HG02884 (cell line): ENCODE measurements at regions not wholly inside any gene's neighbourhood (a gene's known extent, or its start where the extent isn't known, plus 50 kb on each side); places are given as distances from the start of the nearest gene placed in this dataset.
"Not testable (repeated sequence)": the region's sequence is repeated elsewhere in the genome, so short reads cannot be mapped to it uniquely, and the experiment has no call there.

Experiments
- ATAC-seq: cut with Tn5 transposase; IDR thresholded peaks from one replicate; pipeline ENCODE4 v1.9.1; 2021; ENCODE audit warnings: mild to moderate bottlenecking, moderate library complexity; ENCODE audit not compliant: unreplicated experiment

DNA sequence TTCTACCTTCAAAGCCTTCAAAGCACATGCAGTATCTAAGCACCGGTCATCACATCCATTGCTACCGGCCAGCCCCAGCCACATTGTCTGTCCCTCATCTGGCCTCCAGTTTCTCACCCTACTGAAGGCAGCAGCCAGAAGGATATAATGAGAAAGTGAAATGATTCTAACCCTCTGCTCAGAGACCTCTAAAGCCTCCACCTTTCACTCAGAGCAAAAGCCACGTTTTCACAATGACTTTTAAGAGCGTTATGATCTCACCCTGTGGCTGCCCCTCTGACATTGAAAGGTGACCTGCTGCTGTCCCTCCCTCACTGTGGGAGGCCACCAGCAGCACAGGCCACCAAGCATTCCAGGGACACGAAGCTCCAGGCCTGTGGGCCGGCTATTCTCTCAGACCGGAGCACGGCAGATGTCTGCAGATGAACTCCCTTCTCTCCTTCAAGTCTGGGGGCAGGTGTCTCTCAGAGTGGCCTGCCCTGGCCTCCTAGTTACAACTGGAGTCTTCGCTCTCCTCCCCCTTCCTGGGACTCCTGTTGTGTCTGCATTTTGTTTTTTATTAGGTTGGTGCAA is 94.9 kb upstream of the EEPD1 start:
- peak; percentile 80 for ATAC-seq

DNA sequence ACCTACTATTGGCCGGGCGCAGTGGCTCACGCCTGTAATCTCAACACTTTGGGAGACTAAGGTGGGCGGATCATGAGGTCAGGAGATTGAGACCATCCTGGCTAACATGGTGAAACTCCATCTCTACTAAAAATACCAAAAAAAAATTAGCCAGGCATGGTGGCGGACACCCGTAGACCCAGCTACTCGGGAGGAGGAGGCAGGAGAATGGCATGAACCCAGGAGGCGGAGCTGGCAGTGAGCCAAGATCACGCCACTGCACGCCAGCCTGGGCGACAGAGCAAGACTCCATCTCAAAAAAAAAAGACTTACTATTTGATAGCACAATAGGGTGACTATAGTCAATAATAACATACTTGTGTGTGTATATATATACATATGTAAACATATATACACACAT is 92.7 kb upstream of the EEPD1 start:
- ATAC-seq = not testable (repeated sequence)

DNA sequence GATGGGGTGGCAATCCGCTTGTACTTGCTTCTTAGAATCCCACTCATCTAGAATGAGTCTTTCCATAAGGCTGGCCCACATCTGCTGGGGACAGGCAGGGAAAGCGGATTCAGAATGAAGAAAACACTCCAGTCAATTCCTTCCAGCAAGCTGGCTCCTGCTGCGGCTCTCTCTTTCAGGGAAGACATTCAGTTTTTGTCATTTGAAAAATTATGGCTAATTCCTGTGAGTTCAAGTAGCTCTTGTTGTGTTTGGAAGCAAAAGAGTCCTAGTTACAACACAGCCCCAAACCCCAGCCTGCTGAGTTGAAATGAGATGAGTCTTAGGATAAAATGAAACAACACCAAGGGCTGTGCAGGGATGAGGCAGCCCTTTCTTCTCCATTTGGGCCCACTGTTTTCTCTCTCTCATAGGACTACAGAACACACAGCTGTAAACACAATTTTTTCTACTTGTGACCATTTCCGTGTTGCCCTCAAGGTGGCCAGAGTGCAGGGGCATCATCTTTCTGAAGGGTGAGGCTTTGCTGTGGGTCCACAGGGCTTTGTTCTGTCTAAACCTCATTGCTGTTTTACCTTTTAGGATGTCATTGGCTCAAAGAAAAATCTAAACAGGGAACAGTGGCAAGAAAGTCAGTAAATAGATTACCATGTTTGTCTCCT is 90.8 kb upstream of the EEPD1 start:
- no peak for ATAC-seq

DNA sequence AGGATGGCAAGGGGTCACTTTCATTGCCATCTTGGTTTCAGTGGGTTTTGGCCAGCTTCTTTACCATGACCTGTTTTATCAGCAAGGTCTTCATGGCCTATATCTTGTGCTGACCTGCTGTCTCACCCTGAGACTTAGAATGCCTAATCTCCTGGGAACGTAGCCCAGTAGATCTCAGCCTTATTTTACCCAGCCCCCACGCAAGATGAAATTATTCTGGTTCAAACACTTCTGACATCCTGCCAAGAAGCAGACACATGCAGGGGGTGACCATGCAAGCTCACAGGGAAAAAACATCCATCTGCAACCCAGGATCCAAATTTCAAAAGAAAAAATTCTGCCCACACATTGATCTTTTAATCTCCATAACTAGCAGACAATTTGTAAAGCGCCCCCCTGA is 88.4 kb upstream of the EEPD1 start:
- ATAC-seq = no peak

DNA sequence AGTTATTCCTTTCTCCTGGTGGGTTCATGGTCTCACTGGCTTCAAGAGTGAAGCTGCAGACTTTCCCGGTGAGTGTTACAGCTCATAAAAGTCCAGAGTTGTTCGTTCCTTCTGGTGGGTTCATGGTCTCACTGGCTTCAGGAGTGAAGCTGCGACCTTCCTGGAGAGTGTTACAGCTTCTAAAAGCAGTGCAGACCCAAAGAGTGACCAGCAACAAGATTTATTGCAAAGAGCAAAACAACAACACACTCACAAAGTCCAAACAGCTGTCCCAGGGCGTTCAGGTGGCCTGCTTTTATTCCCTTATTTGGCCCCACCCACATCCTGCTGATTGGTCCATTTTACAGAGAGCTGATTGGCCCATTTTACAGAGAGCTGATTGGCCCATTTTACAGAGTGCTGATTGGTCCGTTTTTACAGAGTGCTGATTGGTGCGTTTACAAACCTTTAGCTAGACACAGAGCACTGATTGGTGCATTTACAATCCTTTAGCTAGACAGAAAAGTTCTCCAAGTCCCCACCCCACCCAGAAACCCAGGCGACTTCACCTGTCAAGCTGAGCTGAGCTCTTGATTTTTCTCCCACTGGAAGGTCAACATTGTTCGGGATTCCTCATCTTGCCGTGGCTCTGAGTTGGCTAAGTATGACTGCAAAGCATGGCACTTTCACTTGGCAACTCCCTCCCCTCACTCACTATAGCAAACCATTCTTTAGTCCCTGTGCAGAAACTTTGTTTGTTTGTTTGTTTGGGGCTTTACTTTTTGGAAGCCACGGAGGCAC is 87.3 kb upstream of the EEPD1 start:
- ATAC-seq = not testable (repeated sequence)

DNA sequence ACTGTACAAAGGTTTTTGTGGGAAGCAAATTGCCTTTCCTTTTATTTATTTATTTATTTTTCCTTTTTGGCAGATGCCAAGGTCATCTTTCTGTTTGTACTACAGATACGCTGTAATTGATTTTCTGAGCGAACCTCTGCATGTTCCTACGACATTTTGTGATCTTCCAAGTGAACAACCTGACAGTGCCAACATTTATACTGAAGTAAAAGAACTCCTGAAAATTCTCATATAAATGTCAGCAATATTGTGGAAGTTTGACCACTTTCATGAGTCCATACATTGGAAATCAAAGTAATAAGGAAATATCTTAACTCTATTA is 86.8 kb upstream of the EEPD1 start:
- no peak for ATAC-seq

DNA sequence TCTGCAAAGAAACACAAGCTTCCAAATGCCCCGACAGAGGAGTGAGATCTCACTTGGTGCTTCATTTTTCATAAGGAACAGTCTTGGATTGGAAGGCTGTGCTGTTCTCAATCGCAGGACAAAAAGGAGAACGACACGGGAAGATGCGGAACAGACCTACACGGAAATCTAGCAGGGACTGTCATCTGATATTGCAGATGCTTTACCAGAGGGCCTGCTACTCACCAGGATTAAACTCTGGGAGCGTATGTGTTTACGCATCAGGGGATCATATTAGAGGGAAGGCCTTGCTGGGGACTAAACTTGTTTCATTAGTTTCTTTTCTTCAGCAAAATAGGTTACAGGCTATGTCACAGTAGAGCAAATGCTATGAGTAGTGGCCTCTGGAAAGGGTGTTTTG is 82.8 kb upstream of the EEPD1 start:
- no peak for ATAC-seq

DNA sequence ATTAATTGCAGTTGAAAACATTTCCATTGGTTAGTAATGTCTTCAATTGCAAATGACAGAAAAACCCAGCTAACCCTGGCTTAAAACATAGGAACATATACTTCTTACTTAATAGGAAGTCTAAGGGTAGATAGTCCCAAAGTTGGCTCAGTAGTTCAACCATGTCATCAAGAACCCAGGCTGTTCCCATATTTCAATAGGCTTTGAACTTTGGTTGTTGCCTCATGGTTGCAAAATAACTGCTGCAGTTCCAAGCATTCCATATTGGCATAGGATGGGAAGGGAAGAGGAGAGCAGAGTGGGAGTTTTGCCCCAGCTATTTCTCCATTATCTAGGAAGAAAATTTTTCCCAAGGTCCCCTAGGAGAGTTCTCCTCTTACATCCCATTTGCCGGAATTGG is 81.4 kb upstream of the EEPD1 start:
- no peak for ATAC-seq

DNA sequence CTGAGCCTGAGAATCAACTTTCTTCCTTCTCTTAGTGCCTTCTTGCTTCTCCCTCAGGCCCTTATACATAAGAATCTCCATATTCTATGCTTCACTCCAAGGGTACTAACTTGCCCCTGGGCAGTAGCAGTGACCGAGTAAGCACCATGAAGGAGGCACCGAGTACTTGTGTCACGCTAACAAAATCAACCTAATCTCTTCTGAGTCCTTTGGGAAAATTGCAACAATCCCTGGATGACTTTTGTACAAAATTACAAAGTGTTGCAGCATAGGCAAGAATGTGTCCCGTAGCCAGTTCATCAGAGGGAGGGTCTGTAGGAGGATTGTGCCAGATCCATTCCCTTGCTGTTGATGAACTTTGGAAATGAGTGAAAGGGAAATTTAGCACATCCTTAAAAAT is 80.4 kb upstream of the EEPD1 start:
- no peak for ATAC-seq

DNA sequence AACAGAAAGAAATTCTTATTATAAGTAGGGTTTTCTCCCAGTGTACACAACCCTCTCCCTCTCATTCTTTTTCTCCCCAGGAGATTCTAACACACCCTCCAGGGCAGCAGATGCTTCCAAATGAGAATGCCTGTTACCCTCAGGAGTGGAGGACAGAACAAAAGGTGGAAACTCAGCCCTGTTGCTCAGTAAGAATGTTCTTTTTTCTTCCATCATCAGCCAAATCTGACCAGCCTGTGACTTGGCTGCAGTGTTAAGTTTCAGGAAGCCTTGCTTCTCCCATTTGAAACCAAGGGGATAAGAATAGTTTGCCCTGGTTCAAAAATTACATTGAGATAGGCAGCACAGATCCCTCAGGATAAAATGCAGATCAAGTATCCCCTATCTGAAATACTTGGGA is 77.5 kb upstream of the EEPD1 start:
- ATAC-seq = no peak

DNA sequence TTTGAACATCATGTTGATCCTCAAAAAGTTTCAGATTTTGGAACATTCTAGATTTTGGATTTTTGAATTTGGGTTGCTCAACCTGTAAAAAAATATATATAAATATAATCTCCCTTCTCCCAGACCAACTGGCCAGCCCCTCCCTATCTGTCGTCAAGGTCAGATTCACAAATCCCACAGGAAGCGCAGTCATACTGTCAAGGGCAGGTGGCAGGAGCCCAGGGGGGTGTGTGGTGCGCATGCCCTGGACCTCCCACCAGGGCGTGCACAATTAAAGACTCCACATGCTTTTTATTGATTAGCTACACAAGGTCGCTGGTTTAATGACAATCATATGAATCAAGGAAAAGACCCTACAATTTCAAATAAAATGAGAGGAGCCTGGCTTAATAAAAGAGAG is 77.0 kb upstream of the EEPD1 start:
- ATAC-seq = no peak

DNA sequence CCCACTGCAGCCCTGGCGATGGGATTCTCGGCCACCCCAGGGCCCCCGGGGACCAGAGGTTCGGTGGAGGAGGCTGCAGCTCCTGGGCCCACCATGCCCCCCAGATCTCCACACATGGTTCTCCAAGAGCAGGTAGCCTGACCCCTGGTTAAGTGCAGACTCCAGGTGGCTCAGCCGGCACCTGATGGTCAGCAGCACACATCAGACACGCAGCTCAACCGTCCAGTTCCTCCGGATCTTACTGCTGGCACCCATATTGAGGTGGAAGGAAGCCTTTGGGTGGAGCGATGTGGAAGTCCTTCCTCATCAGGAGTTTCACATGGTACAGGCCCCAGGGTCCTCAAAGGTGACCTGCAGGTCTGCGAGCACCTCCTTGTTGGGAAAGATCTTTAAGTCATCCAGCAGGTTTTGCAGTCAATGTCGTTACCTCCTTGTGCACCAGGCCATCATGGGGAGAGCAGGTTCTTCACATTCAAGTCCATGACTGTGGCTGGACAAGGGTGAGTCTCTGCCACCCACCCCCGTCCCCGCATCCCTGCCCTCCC is 74.2 kb upstream of the EEPD1 start:
- no peak for ATAC-seq

DNA sequence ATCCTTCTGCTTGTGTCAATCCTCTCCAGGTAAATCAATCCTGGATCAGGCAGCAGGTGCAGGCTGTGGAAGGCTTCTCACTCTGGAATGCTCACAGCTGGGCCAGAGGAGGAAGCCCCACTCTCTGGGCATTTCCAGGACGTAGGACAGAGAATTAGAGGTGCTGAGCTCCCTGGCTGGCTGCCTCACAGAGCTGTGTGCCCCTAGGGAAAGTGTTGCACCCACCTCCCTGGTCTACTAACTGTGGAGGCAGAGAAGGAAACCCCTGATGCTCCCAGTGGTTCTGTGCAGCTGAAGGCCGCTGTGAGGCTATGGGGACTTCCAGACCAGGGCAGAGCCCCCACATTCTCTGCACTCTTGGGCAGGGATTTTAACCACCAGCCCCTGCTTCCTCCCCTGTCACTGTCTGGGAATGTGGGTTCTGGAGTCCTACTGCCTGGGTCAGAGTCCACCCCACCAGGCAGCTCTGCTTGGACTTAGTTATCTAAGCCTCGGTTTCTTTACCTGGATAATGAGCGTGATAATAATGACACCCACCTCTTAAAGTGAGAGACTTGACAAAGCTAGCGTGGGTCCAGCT is 73.5 kb upstream of the EEPD1 start:
- ATAC-seq = no peak

DNA sequence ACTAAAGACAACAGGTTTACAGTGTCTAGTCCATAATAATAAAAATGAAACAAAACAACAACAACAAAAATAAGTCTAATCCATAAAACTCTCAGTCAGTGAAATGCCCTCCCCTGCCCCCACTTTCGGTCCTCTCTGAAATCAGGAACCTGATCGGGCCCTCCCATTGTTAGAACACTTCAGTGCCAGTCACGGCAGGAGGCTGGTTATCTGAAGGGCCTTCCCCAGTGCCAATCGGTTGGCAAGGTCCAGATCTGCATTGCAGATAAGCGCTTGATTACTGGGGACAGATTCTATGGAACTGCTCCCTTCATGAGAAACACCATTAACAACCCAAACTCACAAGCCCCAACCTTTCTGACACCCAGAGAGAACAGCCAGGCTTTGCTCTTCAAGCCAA is 72.2 kb upstream of the EEPD1 start:
- ATAC-seq = no peak

DNA sequence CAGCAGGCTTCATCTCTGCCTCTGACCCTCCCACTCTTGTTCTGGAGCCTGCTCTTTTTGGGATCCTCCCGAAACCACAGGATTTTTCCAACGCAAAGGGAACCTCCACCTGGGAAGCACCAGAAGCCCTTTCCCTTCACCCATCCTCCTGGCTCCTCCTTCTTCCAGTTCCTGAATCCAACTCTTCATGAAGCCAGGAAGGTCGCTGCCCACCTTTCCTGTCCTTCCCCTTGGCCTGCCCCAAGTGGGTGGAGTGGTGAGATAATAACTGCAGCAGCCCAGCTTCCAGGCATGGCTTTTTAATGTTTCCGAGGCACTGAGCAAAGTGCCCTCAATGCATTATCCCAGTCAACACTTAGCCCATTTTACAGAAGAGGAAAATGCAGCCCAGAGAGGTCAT is 70.8 kb upstream of the EEPD1 start:
- no peak for ATAC-seq

DNA sequence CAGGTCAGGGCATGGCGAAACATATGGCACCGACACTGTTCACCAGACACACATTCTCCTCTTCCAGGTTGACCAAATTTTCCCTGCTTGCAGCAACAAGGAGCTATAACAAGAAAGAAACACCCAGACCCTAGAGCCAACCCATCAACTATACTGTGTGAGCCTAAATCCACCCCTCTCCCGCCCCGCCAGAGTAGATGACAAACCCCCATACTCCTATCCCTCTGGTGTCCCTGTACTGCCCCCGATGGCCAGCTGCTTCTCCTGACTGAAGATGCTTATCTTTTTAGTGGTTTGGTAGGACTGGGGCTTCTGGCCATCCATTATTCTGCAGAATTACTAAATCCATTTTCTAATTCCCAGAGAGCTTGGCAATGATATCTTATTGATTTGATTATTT is 70.1 kb upstream of the EEPD1 start:
- no peak for ATAC-seq

DNA sequence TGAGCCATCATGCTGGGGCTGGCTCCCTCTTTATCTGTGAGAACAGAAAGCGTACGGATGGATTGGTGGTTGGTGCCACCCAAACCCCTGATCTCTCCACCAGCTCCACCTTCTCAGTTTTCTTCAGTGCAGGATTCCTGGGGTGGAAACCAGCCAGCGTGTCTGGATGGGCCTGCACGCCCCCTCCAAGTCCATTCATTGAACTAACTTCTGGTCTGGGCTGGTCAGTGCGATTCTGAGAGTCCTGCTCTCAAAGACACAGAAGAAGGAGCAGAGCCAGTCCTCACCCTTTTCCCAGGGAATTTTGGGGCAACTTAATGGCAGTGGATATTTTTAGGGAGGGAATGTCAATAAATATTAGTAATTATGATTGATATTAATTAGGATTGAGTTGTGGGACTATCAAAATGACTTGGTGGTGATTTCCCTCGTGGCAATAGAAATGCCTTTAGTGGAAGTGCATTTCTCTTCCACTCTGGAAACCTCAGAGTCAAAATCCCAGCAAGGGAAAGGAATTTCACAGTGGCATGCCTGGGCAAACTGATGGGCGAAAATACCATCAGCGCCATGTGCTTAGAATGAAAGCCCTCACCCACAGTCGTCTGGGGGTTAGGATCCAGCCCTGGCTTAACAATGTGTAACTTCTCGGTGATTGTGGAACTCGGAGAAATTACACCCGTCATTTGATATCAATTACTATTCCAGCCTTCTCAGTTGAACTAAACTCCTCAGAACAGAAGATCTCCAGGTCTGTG is 69.3 kb upstream of the EEPD1 start:
- ATAC-seq = no peak

DNA sequence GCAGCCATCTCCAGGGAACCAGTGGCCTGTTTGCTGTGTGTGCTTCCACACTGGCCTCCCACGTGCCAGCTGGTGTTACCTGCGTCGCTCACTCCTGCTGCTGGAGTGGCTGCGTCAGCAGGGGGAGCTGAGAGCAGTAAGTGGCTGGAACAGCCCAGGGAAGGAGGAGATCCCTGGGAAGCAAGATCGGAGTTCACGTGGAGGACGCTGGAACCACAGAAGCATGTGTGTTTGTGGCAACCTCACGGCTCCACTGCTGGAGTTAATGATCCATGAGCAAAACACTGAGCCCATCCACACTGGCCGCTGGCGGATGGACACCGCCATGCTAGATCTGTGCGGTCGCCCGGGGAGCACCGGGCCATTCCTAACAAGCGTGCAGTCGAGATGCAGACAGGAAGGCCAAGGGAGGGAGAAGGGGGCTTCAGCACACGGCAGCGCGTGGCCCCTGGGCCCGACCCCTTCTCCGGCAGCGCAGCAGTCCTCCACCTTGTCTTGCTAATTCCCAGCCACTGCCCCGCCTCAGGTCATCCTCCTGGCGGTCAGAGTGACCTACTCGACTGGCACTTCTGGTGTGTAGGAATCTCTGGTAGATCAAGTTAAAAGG is 68.5 kb upstream of the EEPD1 start:
- ATAC-seq = no peak

DNA sequence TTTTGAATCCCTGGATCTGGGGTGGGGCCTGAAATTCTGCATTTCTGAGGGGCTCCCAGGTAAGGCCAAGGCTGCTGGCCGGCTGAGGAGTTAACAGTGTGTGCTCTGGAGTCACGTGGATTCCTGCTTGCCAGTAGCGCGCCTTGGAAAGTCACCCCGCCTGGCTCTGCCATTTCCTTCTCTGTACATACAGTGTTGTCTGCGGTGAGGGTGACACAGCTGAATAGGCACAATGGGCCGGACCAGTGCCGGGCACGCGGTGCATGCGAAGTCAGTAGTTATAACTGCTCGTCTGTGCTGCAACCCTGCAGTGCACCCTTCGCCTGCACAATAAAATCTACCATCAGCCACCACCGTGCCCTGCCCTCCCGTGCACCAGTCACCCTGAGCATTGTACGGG is 68.0 kb upstream of the EEPD1 start:
- ATAC-seq = no peak

DNA sequence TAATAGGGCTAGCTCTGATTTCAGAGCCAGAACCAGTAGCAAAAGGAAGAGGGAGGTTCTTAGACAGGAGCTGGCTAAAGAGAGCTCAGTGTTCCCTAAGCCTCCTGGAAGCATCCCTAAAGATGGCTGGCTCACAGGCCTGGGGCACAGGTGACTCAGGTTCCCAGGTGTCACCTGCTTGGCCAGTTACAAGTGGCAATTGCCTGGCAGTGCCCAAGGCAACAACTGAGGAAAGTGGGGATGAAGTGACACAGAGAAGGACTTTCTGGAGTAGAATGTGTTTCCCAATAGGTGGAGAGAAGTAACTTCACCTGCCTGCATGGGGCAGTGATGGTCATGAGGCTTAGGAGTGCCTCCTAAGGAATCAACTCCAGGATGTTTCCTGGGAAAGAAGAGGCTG is 66.5 kb upstream of the EEPD1 start:
- no peak for ATAC-seq

DNA sequence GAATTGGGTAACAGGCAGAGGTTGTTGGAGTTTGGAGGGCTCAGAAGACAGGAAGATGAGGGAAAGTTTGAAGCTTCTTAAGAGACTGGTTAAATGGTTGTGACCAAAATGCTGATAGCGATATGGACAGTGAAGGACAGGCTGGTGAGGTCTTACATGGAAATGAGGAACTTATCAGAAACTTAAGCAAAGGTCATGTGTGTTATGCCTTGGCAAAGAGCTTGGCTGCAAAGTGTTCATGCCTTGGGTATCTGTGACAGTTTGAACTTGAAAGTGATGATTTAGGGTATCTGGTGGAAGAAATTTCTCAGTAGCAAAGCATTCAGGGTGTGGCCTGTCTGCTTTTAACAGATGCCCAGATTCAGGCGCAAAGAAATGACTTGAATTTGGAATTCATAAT is 64.5 kb upstream of the EEPD1 start:
- ATAC-seq = no peak
